Gastroesophageal sphincter (tissue), 3 donors: ENCODE measurements at regions not wholly inside any gene's neighbourhood (a gene's known extent, or its start where the extent isn't known, plus 50 kb on each side); places are given as distances from the start of the nearest gene placed in this dataset.

Source experiments
- CTCF ChIP-seq, 4 experiments: fragments of 200-600 bp in 2 of 4; fragments of 450-650 bp in 2 of 4; sonication (generic) in 1 of 4; IDR thresholded peaks; one replicate each; pipeline ENCODE4 v1.5.1; 2017 to 2019; ENCODE audit warnings: antibody characterized with exemption in 4 of 4, mild to moderate bottlenecking in 2 of 4, moderate library complexity in 2 of 4
- EP300 ChIP-seq: sonication (generic); formaldehyde crosslinking; IDR thresholded peaks from one replicate; pipeline ENCODE4 v1.6.1; 2017; ENCODE audit warnings: antibody characterized with exemption, mild to moderate bottlenecking
- POLR2A ChIP-seq, 2 donors: fragments of 450-650 bp; IDR thresholded peaks; one replicate each; pipeline ENCODE4 v1.6.1; 2017; ENCODE audit warnings: antibody characterized with exemption in 2 of 2, mild to moderate bottlenecking in 2 of 2, moderate library complexity in 1 of 2
- POLR2AphosphoS5 ChIP-seq: sonication (generic); formaldehyde crosslinking; IDR thresholded peaks from one replicate; pipeline ENCODE4 v1.6.1; 2017; ENCODE audit warnings: antibody characterized with exemption

GRCh38 chr22:27116312-27117086 is 459.1 kb downstream of the MIAT start:
- TF ChIP-seq CTCF (IDR thresholded peaks at IDR 0.05) (no peak), POLR2AphosphoS5 (no peak), POLR2A (IDR thresholded peaks at IDR 0.05) (no peak), EP300 (no peak)
